Spinal cord (tissue), 9 donors: ENCODE measurements at regions not wholly inside any gene's neighbourhood (a gene's known extent, or its start where the extent isn't known, plus 50 kb on each side); places are given as distances from the start of the nearest gene placed in this dataset.
A peak's percentile ranks its signal among the peaks of the same experiment; 100 is the strongest.
"Not testable (repeated sequence)": the region's sequence is repeated elsewhere in the genome, so short reads cannot be mapped to it uniquely, and the experiment has no call there.

Experiments used
- DNase-seq, 6 donors: peaks; one replicate each; pipeline versions ENCODE4 v3.0.0 to v3.0.0-alpha.2; 2013 to 2015; ENCODE audit warnings: low spot score in 6 of 6, low read depth in 4 of 6
- H3K27ac ChIP-seq: one replicate; pipeline ENCODE4 v1.5.1; 2013; ENCODE audit warnings: low read depth, low read length, control low read depth
- H3K27me3 ChIP-seq: one replicate; pipeline ENCODE4 v1.6.1; 2013; ENCODE audit warnings: low read length; ENCODE audit not compliant: control insufficient read depth, insufficient read depth
- H3K36me3 ChIP-seq: one replicate; pipeline ENCODE4 v1.6.1; 2013; ENCODE audit warnings: low read length; ENCODE audit not compliant: control insufficient read depth, insufficient read depth
- H3K4me1 ChIP-seq: one replicate; pipeline ENCODE4 v1.6.1; 2013; ENCODE audit warnings: low read length; ENCODE audit not compliant: control insufficient read depth, insufficient read depth
- H3K4me3 ChIP-seq: one replicate; pipeline ENCODE4 v1.5.1; 2013; ENCODE audit warnings: low read depth, low read length, control low read depth
- H3K9me3 ChIP-seq: one replicate; pipeline ENCODE4 v1.6.1; 2013; ENCODE audit warnings: low read length; ENCODE audit not compliant: control insufficient read depth, insufficient read depth
- WGBS: methylation state at CpG from one replicate; pipeline ENCODE4 v1.1.5; 2013; ENCODE audit warnings: missing lambda C conversion rate; ENCODE audit not compliant: insufficient coverage; 5-methylcytosine and 5-hydroxymethylcytosine counted together
- donor health status: healthy.

- H3K27me3 ChIP-seq, H3K4me3 ChIP-seq, H3K4me1 ChIP-seq, H3K27ac ChIP-seq, H3K9me3 ChIP-seq, H3K36me3 ChIP-seq: not testable (repeated sequence)
- peak in 1 of 6 donors; percentile 50 for DNase-seq
These were observed 2039.8 kb upstream of the NUDT12 start for GRCh38 chr5:105602406-105602805.

- no peaks in the 10 kb centered on the region for H3K27me3 ChIP-seq
- no peak for DNase-seq
- WGBS: 57% methylated on average over 1 of the region's 6 CpGs
- no peak overlapping the region for H3K27ac ChIP-seq
- H3K9me3 ChIP-seq: no peaks in the 10 kb centered on the region
- H3K36me3 ChIP-seq: no peaks in the 10 kb centered on the region
- H3K4me1 ChIP-seq: no peaks in the 10 kb centered on the region
- H3K4me3 ChIP-seq: no peak overlapping the region
These were observed 2030.6 kb upstream of the NUDT12 start for GRCh38 chr5:105593011-105593760.

DNA sequence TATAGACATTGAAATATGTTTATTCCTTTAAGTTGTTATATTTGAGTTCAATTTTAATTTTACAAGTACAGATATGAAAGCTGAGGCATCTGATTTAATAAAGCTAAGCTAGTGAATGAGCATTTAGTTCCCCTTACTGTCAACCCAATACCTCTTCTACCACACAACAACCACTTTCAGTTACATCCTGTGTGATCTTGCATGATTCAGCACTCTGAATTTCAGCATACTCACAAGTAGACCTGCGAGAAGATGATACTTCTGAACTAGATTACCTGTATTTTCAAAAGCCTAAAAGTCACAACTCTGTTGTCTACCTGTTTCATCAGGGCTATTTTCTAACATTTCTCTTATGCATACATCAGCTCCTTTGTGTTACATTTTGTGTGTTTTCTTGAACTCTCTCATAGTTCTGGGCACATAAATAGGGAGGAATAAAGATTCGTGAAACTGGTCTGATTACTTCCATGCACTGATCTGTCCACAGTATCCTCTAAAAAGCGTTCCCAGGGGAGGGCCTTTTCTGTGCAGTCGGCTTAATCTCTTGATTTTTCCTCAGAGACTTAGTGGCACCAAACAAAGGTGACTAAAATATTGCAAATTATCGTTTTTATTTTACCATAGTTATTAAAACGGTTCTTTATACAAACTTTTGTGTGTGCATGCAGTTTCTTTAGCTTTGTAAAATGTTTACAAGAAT is 2025.5 kb upstream of the NUDT12 start:
- peaks cover 1% of the 10 kb centered on the region for H3K9me3 ChIP-seq
- no peak for DNase-seq
- 100% methylated on average over 1 of the region's 6 CpGs for WGBS
- no peaks in the 10 kb centered on the region for H3K36me3 ChIP-seq
- H3K27ac ChIP-seq: no peak overlapping the region
- no peaks in the 10 kb centered on the region for H3K4me1 ChIP-seq
- H3K27me3 ChIP-seq: no peaks in the 10 kb centered on the region
- H3K4me3 ChIP-seq: no peak overlapping the region

GRCh38 chr5:105581988-105582690 is 2019.5 kb upstream of the NUDT12 start:
- no peaks in the 10 kb centered on the region for H3K4me1 ChIP-seq
- peaks cover 1% of the 10 kb centered on the region for H3K9me3 ChIP-seq
- no peaks in the 10 kb centered on the region for H3K27me3 ChIP-seq
- no peak overlapping the region for H3K4me3 ChIP-seq
- H3K36me3 ChIP-seq: no peaks in the 10 kb centered on the region
- 89% methylated on average over 3 of the region's 7 CpGs for WGBS
- no peak for DNase-seq
- H3K27ac ChIP-seq: no peak overlapping the region

GRCh38 chr5:105573575-105573974 is 2011.0 kb upstream of the NUDT12 start:
- no peak for DNase-seq

DNA sequence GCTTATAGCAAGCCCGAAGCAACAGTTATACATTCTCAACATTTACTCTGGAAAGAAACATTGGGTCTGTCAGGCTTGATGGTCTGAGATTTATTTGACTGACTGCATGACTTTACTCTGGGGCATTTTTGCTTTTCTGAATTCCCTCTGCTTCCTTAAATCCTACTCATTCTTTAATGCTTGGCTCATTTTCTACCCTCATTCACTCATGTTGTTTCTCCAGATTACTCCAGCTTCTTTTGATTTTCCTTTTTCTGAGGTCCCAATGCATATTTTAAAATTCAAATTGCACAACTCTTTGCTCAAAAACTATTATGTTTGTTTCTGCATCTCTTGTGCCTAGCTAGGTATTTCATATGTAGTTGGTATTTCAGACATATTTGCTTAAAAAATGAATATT is 2002.9 kb upstream of the NUDT12 start:
- Histone ChIP-seq H3K4me1 (no peaks in the 10 kb centered on the region), H3K36me3 (no peaks in the 10 kb centered on the region), H3K27ac (no peak overlapping the region), H3K27me3 (no peaks in the 10 kb centered on the region), H3K9me3 (no peaks in the 10 kb centered on the region), H3K4me3 (no peak overlapping the region)
- no CpG with 5 or more reads among the region's 1 CpG for WGBS
- peak in 1 of 6 donors; percentile 9 for DNase-seq

More at GRCh38 chr5:105573575-105573974, 2011.0 kb upstream of the NUDT12 start:
- no peak overlapping the region for H3K27ac ChIP-seq
- H3K9me3 ChIP-seq: no peaks in the 10 kb centered on the region
- no peaks in the 10 kb centered on the region for H3K27me3 ChIP-seq
- no peaks in the 10 kb centered on the region for H3K36me3 ChIP-seq
- no peak overlapping the region for H3K4me3 ChIP-seq
- no peaks in the 10 kb centered on the region for H3K4me1 ChIP-seq

GRCh38 chr5:105563842-105564241 is 2001.3 kb upstream of the NUDT12 start:
- Histone ChIP-seq H3K27me3 (no peaks in the 10 kb centered on the region), H3K4me3 (no peak overlapping the region), H3K27ac (no peak overlapping the region), H3K4me1 (no peaks in the 10 kb centered on the region), H3K9me3 (no peaks in the 10 kb centered on the region), H3K36me3 (no peaks in the 10 kb centered on the region)
- DNase-seq: no peak
- WGBS: 96% methylated on average over 7 of the region's 8 CpGs

- H3K36me3 ChIP-seq: no peaks in the 10 kb centered on the region
- no peaks in the 10 kb centered on the region for H3K27me3 ChIP-seq
- H3K27ac ChIP-seq: no peak overlapping the region
- DNase-seq: peak in 2 of 6 donors; percentile 41 to 84
- H3K4me1 ChIP-seq: no peaks in the 10 kb centered on the region
- no peak overlapping the region for H3K4me3 ChIP-seq
- no peaks in the 10 kb centered on the region for H3K9me3 ChIP-seq
- WGBS: no CpG with 5 or more reads among the region's 4 CpGs
These were observed 1992.1 kb upstream of the NUDT12 start for GRCh38 chr5:105554568-105555169.

DNA sequence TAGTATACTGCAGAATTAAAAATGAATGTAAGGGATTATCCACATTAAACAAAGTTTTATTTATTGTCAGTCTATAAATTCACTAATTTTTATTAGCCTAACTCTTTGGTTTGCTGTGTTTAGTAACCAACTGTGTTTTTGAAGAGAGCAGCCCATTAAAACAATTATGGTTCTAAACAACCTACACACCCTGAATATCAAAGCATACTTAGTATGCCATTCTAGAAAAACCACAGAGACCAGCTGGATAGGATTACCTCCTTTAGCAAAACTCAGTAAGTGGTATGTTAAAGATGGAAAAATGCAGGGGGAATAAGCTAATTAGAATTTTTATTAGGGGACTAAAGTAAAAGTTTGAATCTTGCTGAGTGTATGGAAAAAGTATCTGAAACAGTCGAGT is 1981.7 kb upstream of the NUDT12 start:
- Histone ChIP-seq H3K27me3 (no peaks in the 10 kb centered on the region), H3K27ac (no peak overlapping the region), H3K9me3 (no peaks in the 10 kb centered on the region), H3K4me3 (no peak overlapping the region), H3K36me3 (no peaks in the 10 kb centered on the region), H3K4me1 (no peaks in the 10 kb centered on the region)
- WGBS: 78% methylated on average over 1 of the region's 1 CpG
- DNase-seq: no peak
